ENCODE measurements at regions not wholly inside any gene's neighbourhood (a gene's known extent, or its start where the extent isn't known, plus 50 kb on each side); places are given as distances from the start of the nearest gene placed in this dataset.

GRCh38 chr13:72181661-72182060 lies 314.7 kb upstream of the DACH1 start:
- no peak overlapping the region for H3K27ac ChIP-seq (ENCODE audit: low read depth in 1 of 3, low read length in 2 of 3)
- 60 to 69% (median 67%) methylated on average over 2 of the region's 2 CpGs for WGBS, 3 donors
- no peaks in the 10 kb centered on the region for H3K9me3 ChIP-seq (ENCODE audit: control insufficient read depth in 2 of 2, insufficient read depth in 1 of 2, low read depth in 1 of 2, low read length in 1 of 2)
- no peak overlapping the region for H3K4me3 ChIP-seq (ENCODE audit: low read depth in 1 of 3, low read length in 3 of 3)
- no peaks in the 10 kb centered on the region for H3K27me3 ChIP-seq (ENCODE audit: control insufficient read depth in 3 of 3, insufficient read depth in 3 of 3, low read length in 3 of 3)
- no peaks in the 10 kb centered on the region for H3K4me1 ChIP-seq (ENCODE audit: control insufficient read depth in 3 of 3, insufficient read depth in 2 of 3, low read depth in 1 of 3, low read length in 2 of 3)
- DNase-seq (no peak), FAIRE-seq (no peak)
- no peaks in the 10 kb centered on the region for H3K36me3 ChIP-seq (ENCODE audit: control insufficient read depth in 3 of 3, insufficient read depth in 2 of 3, low read depth in 1 of 3, low read length in 3 of 3)

- Histone ChIP-seq H3K4me3 (ENCODE audit: low read depth in 1 of 3, low read length in 3 of 3) (no peak overlapping the region), H3K27ac (ENCODE audit: low read depth in 1 of 3, low read length in 2 of 3) (no peak overlapping the region), H3K9me3 (ENCODE audit: control insufficient read depth in 2 of 2, insufficient read depth in 1 of 2, low read depth in 1 of 2, low read length in 1 of 2) (no peaks in the 10 kb centered on the region), H3K36me3 (ENCODE audit: control insufficient read depth in 3 of 3, insufficient read depth in 2 of 3, low read depth in 1 of 3, low read length in 3 of 3) (no peaks in the 10 kb centered on the region), H3K4me1 (ENCODE audit: control insufficient read depth in 3 of 3, insufficient read depth in 2 of 3, low read depth in 1 of 3, low read length in 2 of 3) (no peaks in the 10 kb centered on the region), H3K27me3 (ENCODE audit: control insufficient read depth in 3 of 3, insufficient read depth in 3 of 3, low read length in 3 of 3) (no peaks in the 10 kb centered on the region)
- no peak for DNase-seq
- WGBS, 3 donors: 65 to 85% (median 69%) methylated on average over 7 of the region's 7 CpGs
- FAIRE-seq: no peak
Observed at GRCh38 chr13:72180253-72180952, 313.4 kb upstream of the DACH1 start.

GRCh38 chr13:72174549-72174948 lies 307.5 kb upstream of the DACH1 start:
- no peaks in the 10 kb centered on the region for H3K4me1 ChIP-seq (ENCODE audit: control insufficient read depth in 3 of 3, insufficient read depth in 2 of 3, low read depth in 1 of 3, low read length in 2 of 3)
- FAIRE-seq (no peak), DNase-seq (no peak)
- no peaks in the 10 kb centered on the region for H3K36me3 ChIP-seq (ENCODE audit: control insufficient read depth in 3 of 3, insufficient read depth in 2 of 3, low read depth in 1 of 3, low read length in 3 of 3)
- no peaks in the 10 kb centered on the region for H3K9me3 ChIP-seq (ENCODE audit: control insufficient read depth in 2 of 2, insufficient read depth in 1 of 2, low read depth in 1 of 2, low read length in 1 of 2)
- H3K27ac ChIP-seq (ENCODE audit: low read depth in 1 of 3, low read length in 2 of 3): no peak overlapping the region
- WGBS, 3 donors: 48 to 83% (median 58%) methylated on average over 2 of the region's 2 CpGs
- H3K4me3 ChIP-seq (ENCODE audit: low read depth in 1 of 3, low read length in 3 of 3): no peak overlapping the region
- H3K27me3 ChIP-seq (ENCODE audit: control insufficient read depth in 3 of 3, insufficient read depth in 3 of 3, low read length in 3 of 3): no peaks in the 10 kb centered on the region

GRCh38 chr13:72170571-72170970 lies 303.6 kb upstream of the DACH1 start:
- WGBS, 3 donors: 88 to 91% (median 90%) methylated on average over 11 of the region's 11 CpGs
- FAIRE-seq (no peak), DNase-seq (no peak)
- Histone ChIP-seq H3K27ac (ENCODE audit: low read depth in 1 of 3, low read length in 2 of 3) (no peak overlapping the region), H3K4me3 (ENCODE audit: low read depth in 1 of 3, low read length in 3 of 3) (no peak overlapping the region), H3K9me3 (ENCODE audit: control insufficient read depth in 2 of 2, insufficient read depth in 1 of 2, low read depth in 1 of 2, low read length in 1 of 2) (no peaks in the 10 kb centered on the region), H3K27me3 (ENCODE audit: control insufficient read depth in 3 of 3, insufficient read depth in 3 of 3, low read length in 3 of 3) (no peaks in the 10 kb centered on the region), H3K36me3 (ENCODE audit: control insufficient read depth in 3 of 3, insufficient read depth in 2 of 3, low read depth in 1 of 3, low read length in 3 of 3) (no peaks in the 10 kb centered on the region), H3K4me1 (ENCODE audit: control insufficient read depth in 3 of 3, insufficient read depth in 2 of 3, low read depth in 1 of 3, low read length in 2 of 3) (no peaks in the 10 kb centered on the region)

- DNase-seq (no peak), FAIRE-seq (no peak)
- WGBS, 3 donors: 67 to 73% (median 68%) methylated on average over 8 of the region's 8 CpGs
- H3K27ac ChIP-seq (ENCODE audit: low read depth in 1 of 3, low read length in 2 of 3): no peak overlapping the region
- no peaks in the 10 kb centered on the region for H3K27me3 ChIP-seq (ENCODE audit: control insufficient read depth in 3 of 3, insufficient read depth in 3 of 3, low read length in 3 of 3)
- no peaks in the 10 kb centered on the region for H3K36me3 ChIP-seq (ENCODE audit: control insufficient read depth in 3 of 3, insufficient read depth in 2 of 3, low read depth in 1 of 3, low read length in 3 of 3)
- H3K4me3 ChIP-seq (ENCODE audit: low read depth in 1 of 3, low read length in 3 of 3): no peak overlapping the region
- no peaks in the 10 kb centered on the region for H3K4me1 ChIP-seq (ENCODE audit: control insufficient read depth in 3 of 3, insufficient read depth in 2 of 3, low read depth in 1 of 3, low read length in 2 of 3)
- H3K9me3 ChIP-seq (ENCODE audit: control insufficient read depth in 2 of 2, insufficient read depth in 1 of 2, low read depth in 1 of 2, low read length in 1 of 2): no peaks in the 10 kb centered on the region
Observed at GRCh38 chr13:72168126-72168855, 301.3 kb upstream of the DACH1 start.

- no peak for FAIRE-seq
- no peak overlapping the region for H3K4me3 ChIP-seq (ENCODE audit: low read depth in 1 of 3, low read length in 3 of 3)
- no peak for DNase-seq
- 42 to 63% (median 45%) methylated on average over 2 of the region's 2 CpGs for WGBS, 3 donors
- H3K36me3 ChIP-seq (ENCODE audit: control insufficient read depth in 3 of 3, insufficient read depth in 2 of 3, low read depth in 1 of 3, low read length in 3 of 3): no peaks in the 10 kb centered on the region
- H3K27ac ChIP-seq (ENCODE audit: low read depth in 1 of 3, low read length in 2 of 3): no peak overlapping the region
- no peaks in the 10 kb centered on the region for H3K27me3 ChIP-seq (ENCODE audit: control insufficient read depth in 3 of 3, insufficient read depth in 3 of 3, low read length in 3 of 3)
- no peaks in the 10 kb centered on the region for H3K9me3 ChIP-seq (ENCODE audit: control insufficient read depth in 2 of 2, insufficient read depth in 1 of 2, low read depth in 1 of 2, low read length in 1 of 2)
- H3K4me1 ChIP-seq (ENCODE audit: control insufficient read depth in 3 of 3, insufficient read depth in 2 of 3, low read depth in 1 of 3, low read length in 2 of 3): no peaks in the 10 kb centered on the region
Observed at GRCh38 chr13:72166102-72166650, 299.2 kb upstream of the DACH1 start.

GRCh38 chr13:72165276-72165675 lies 298.3 kb upstream of the DACH1 start:
- no peak for DNase-seq
- Histone ChIP-seq H3K4me1 (ENCODE audit: control insufficient read depth in 3 of 3, insufficient read depth in 2 of 3, low read depth in 1 of 3, low read length in 2 of 3) (no peaks in the 10 kb centered on the region), H3K27ac (ENCODE audit: low read depth in 1 of 3, low read length in 2 of 3) (no peak overlapping the region), H3K36me3 (ENCODE audit: control insufficient read depth in 3 of 3, insufficient read depth in 2 of 3, low read depth in 1 of 3, low read length in 3 of 3) (no peaks in the 10 kb centered on the region), H3K27me3 (ENCODE audit: control insufficient read depth in 3 of 3, insufficient read depth in 3 of 3, low read length in 3 of 3) (no peaks in the 10 kb centered on the region), H3K9me3 (ENCODE audit: control insufficient read depth in 2 of 2, insufficient read depth in 1 of 2, low read depth in 1 of 2, low read length in 1 of 2) (no peaks in the 10 kb centered on the region), H3K4me3 (ENCODE audit: low read depth in 1 of 3, low read length in 3 of 3) (no peak overlapping the region)
- WGBS, 3 donors: 91 to 97% (median 96%) methylated on average over 1 of the region's 1 CpG
- no peak for FAIRE-seq

GRCh38 chr13:72164811-72165210 lies 297.8 kb upstream of the DACH1 start:
- WGBS, 3 donors: 58 to 81% (median 79%) methylated on average over 1 of the region's 1 CpG
- Histone ChIP-seq H3K36me3 (ENCODE audit: control insufficient read depth in 3 of 3, insufficient read depth in 2 of 3, low read depth in 1 of 3, low read length in 3 of 3) (no peaks in the 10 kb centered on the region), H3K4me1 (ENCODE audit: control insufficient read depth in 3 of 3, insufficient read depth in 2 of 3, low read depth in 1 of 3, low read length in 2 of 3) (no peaks in the 10 kb centered on the region), H3K9me3 (ENCODE audit: control insufficient read depth in 2 of 2, insufficient read depth in 1 of 2, low read depth in 1 of 2, low read length in 1 of 2) (no peaks in the 10 kb centered on the region), H3K4me3 (ENCODE audit: low read depth in 1 of 3, low read length in 3 of 3) (no peak overlapping the region), H3K27ac (ENCODE audit: low read depth in 1 of 3, low read length in 2 of 3) (no peak overlapping the region), H3K27me3 (ENCODE audit: control insufficient read depth in 3 of 3, insufficient read depth in 3 of 3, low read length in 3 of 3) (no peaks in the 10 kb centered on the region)
- FAIRE-seq (no peak), DNase-seq (no peak)

Data from small intestine (tissue), 7 donors.